KOPT-K1 (cell line): ENCODE measurements at regions not wholly inside any gene's neighbourhood (a gene's known extent, or its start where the extent isn't known, plus 50 kb on each side); places are given as distances from the start of the nearest gene placed in this dataset.

ENCODE experiments used
- H3K27ac ChIP-seq: fragments of 200-600 bp; sonication (generic); 2 replicates; pipeline ENCODE4 v1.5.1; 2016; ENCODE audit warnings: antibody characterized with exemption, mild to moderate bottlenecking, low read depth, low read length; ENCODE audit not compliant: poor library complexity, severe bottlenecking
- H3K36me3 ChIP-seq: fragments of 200-600 bp; sonication (generic); 2 replicates; pipeline ENCODE4 v1.5.1; 2017; ENCODE audit warnings: antibody characterized with exemption, mild to moderate bottlenecking, low read length, moderate library complexity; ENCODE audit not compliant: insufficient read depth
- H3K9me3 ChIP-seq: fragments of 200-600 bp; sonication (generic); 2 replicates; pipeline ENCODE4 v1.5.1; 2017; ENCODE audit warnings: antibody characterized with exemption, low read length, mild to moderate bottlenecking; ENCODE audit not compliant: insufficient read depth, poor library complexity, severe bottlenecking

DNA sequence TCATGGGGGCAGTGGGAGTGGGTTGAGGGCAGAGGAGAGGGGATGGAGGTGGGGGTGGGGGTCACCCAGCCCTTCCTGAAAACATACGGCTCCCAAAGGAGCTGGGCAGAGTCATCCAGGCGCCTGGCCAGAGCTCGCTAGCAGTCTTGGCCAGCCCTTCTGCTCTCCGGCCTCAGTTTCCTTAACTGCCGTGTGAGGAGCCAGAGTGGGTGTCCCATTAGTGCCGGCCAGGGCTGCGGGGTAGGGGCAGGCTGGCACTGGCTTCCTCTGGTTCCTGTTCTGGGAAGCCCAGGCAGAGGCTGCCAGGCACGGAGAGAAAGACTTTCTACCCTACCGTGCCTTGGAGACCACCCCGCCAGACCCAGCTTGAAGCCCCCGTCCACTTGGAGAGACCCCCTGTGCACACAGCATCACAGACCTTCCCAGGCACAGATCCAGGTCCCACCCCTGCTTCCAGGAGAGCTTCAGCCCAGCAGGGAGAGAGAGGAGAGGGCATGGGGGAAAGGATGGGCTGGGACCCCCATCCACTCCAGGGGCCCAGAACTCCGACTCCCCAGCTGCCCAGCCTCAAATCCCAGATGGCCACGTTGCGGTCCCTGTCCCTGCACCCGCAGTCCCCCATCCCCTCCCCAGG is 93.3 kb downstream of the RFLNA start:
- no peak overlapping the region for H3K27ac ChIP-seq
- peaks cover 62% of the 10 kb centered on the region; the same call in 1 of the 2 replicates for H3K36me3 ChIP-seq
- H3K9me3 ChIP-seq: no peaks in the 10 kb centered on the region

- H3K27ac ChIP-seq: no peak overlapping the region
These were observed 92.6 kb downstream of the RFLNA start for GRCh38 chr12:124387528-124387911.

DNA sequence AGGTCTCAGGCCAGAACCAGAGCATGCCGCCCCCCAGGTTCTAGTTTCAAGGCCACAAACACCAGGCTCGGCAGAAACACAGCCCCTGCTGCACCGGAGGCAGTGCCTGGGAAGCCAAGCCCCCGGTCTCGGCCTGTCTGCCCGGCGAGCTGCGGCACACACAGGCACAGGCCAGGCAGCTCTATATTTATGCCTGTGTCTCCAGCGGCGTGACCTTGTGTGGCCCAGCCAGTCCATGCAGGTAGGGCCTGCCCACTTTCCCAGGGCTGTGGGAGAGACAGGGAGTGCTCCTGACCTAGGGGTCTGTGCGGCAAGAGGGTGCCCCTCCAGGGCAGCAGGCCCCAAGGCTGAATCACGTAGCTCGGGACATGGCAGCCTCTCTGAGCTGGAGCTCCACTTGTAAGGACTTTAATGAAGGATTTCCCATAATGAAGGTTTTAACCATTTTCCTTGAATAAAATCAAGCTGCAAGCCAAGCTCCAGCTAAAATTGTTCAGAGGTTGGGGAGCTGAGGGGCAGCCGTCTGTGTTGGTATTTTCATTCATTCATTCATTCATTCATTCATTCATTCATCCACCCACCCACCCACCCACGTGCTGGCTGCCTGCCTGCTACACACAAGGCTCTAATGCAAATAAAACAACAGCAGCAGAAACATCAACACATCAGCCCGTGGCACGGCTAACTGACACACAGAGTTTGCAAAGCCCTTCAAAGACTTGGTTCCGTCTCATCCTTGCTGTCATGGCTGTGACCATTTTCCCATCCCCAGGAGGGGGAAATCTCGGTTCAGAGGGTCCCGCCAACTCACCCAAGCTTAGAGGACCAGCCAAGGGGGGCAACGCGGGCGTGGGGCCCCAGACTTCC is 92.0 kb downstream of the RFLNA start:
- no peak overlapping the region for H3K27ac ChIP-seq
- no peaks in the 10 kb centered on the region for H3K9me3 ChIP-seq
- H3K36me3 ChIP-seq: peaks cover 62% of the 10 kb centered on the region

More at GRCh38 chr12:124387528-124387911, 92.6 kb downstream of the RFLNA start:
- Histone ChIP-seq H3K9me3 (no peaks in the 10 kb centered on the region), H3K36me3 (peaks cover 62% of the 10 kb centered on the region)

DNA sequence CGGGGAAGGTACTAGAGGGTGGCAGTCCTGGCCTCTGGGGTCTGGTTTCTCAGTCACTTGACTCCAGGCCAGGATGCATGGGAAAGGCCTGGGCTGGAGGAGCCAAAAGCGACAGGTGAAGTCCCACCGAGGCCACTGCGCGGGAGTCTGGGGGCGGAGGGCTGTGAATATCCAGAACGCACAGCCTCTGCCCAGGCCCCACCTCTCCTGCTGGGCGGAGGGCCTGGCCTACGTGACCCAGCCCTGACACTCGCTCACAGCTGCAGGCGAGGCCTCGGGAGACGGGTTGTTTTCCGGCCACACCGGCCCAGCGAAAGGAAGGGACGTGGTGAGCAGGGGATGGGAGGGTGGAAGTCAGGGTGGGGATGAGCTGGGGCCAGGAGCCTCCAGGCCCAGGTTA is 91.2 kb downstream of the RFLNA start:
- Histone ChIP-seq H3K36me3 (peaks cover 62% of the 10 kb centered on the region), H3K27ac (no peak overlapping the region), H3K9me3 (no peaks in the 10 kb centered on the region)

DNA sequence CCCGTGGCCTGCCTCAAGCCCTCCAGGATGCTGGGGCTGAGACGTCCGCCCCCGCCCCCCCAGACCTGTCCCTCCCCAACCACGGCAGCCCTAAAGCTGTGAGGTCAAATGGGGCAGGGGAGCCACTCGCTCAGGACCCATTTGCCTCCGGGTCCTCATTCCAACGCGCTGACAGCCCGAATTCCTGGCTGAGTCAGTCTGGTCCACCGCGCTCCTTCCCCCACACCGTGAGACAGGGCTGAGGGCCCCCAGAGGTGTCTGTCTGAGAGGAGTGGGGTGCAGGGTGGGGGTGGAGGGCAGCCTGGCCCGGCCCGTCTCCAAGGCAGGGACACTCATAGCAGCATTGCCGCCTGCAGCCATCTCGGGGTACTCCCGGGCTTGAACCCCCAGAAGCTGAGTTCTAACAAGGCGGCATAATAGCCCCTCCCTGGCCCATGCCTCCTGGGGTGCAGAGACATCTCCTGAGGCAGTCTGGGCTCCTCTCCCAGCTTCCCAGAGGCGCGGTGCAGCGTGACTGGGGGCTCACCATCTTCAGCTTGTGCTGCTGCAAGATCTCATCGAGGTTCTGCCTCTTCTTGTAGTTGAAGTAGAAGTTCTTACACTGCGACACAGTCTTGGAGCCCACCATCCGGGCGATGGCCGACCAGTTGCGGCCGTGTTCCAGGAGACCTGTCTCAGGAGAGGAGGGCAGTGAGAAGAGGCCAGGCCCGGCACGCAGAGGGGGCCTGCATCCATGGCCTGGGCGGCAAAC is 90.5 kb downstream of the RFLNA start:
- Histone ChIP-seq H3K27ac (no peak overlapping the region), H3K9me3 (no peaks in the 10 kb centered on the region), H3K36me3 (peaks cover 68% of the 10 kb centered on the region)

- Histone ChIP-seq H3K36me3 (peaks cover 72% of the 10 kb centered on the region), H3K27ac (no peak overlapping the region), H3K9me3 (no peaks in the 10 kb centered on the region)
These were observed 89.5 kb downstream of the RFLNA start for GRCh38 chr12:124384299-124384894.

DNA sequence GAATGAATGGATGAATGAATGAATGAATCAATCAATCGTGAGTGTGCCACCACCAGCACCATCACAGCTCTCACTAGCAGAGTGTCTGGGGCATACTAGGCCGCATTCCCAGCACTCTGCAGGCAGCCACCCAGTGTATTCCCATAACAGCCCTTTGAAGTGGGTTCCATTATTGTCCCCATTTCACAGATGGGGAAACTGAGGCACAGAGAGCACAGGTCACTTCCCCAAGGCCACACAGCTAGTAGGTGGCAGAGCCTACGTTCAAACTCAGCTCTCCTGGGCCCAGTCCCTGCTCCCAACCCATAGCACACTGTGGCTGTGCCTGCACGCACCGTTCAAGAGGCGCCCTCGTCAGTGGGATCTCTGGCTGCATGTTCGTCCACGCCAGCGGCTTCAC is 88.1 kb downstream of the RFLNA start:
- Histone ChIP-seq H3K27ac (no peak overlapping the region), H3K36me3 (peaks cover 81% of the 10 kb centered on the region)

GRCh38 chr12:124381456-124382296 is 86.8 kb downstream of the RFLNA start:
- H3K36me3 ChIP-seq: peaks cover 95% of the 10 kb centered on the region
- no peaks in the 10 kb centered on the region for H3K9me3 ChIP-seq
- no peak overlapping the region for H3K27ac ChIP-seq

More for the DNA sequence above, 88.1 kb downstream of the RFLNA start:
- H3K9me3 ChIP-seq: no peaks in the 10 kb centered on the region

DNA sequence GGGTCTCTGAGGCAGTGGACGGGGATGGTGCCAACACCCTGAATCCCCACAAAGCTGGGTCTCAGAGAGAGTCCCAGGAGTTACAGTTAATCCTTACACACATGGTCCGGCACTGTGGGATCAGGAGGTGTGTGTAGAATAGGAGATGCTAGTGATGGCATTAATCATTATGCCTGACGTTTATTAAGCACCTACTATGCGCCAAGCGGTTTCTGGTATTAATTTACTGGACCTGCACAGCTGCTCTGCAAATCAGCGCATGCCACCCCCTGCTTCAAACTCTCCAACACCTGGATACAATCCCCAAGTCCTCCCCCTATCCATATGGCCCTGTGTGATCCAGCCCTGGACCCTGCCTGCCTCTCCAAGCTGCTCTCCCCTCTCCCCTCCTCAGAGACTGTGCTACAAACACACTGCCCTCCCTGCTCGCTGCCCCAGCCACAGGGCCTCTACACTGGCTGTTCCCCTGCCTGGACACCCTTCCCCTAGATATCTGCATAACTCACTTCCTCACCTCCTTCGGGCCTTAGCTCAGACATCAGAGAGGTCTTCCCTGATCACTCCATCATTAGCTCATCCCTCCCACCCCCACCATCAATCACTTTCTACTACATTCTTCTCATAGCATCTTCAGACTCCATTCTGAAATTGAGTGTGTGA is 86.0 kb downstream of the RFLNA start:
- H3K36me3 ChIP-seq: peaks cover 96% of the 10 kb centered on the region
- no peaks in the 10 kb centered on the region for H3K9me3 ChIP-seq
- H3K27ac ChIP-seq: no peak overlapping the region

DNA sequence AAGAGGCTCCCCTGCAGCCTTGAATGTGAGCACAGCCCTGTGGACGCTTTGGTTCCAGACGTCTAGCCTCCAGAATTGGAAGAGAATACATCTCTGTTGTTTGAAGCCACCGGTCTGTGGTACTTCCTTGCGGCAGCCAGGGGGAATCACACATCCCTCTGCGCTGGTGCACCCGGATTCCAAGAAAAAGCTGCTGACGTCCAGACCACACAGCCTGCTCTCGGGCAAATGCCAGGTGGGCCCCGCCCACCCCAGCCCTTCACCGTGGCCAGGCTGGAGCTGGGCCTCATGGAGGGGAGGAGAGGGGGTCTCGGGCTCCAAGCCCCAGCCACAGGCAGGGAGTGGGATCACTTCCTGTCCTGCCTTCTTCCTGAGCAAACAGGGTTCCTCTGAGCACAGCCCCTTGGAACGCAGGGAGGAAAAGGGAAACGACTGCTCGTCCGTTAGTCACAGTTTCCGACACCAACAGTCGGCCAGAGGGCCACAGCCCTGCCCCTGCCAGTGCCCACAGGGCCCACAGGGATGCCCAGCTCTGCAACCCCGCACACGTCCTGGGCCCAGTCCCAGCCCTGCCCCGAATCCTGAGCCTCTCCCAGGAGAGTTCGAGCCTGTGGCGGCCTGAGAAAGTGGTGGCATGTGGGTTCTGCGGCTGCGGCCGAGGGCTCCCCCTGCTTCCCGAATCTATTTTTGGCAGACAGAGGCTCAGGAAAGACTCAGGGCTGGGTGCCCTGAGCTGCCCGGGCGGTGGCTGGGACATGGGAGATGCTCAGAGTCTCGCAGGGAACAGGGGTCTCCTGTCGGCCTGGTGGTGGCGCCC is 85.3 kb downstream of the RFLNA start:
- Histone ChIP-seq H3K36me3 (peaks cover 95% of the 10 kb centered on the region), H3K27ac (no peak overlapping the region)

GRCh38 chr12:124379379-124379937 is 84.6 kb downstream of the RFLNA start:
- H3K27ac ChIP-seq: no peak overlapping the region
- no peaks in the 10 kb centered on the region for H3K9me3 ChIP-seq
- peaks cover 96% of the 10 kb centered on the region for H3K36me3 ChIP-seq

More for the DNA sequence above, 85.3 kb downstream of the RFLNA start:
- H3K9me3 ChIP-seq: no peaks in the 10 kb centered on the region

DNA sequence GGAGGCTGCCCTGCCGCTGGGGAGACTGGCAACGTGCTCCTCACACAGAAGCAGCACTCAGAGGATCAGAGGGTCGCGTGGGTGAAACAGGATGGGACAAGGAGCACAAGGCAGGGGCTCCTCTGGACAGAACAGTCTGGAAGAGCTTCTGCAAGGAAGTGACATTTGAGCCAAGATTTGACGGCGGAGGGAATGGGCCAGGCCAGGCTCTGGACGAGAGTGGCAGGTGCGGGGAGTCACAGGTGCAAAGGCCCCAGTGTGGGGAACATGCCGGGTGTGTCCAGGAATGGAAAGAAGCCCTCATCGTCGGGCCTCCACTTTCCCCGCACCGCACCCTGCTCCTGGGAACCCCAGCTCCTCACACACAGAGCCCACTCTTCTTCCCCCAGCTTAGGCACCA is 84.0 kb downstream of the RFLNA start:
- H3K36me3 ChIP-seq: peaks cover 96% of the 10 kb centered on the region
- H3K9me3 ChIP-seq: no peaks in the 10 kb centered on the region
- no peak overlapping the region for H3K27ac ChIP-seq

GRCh38 chr12:124377981-124378509 is 83.2 kb downstream of the RFLNA start:
- no peak overlapping the region for H3K27ac ChIP-seq

More at GRCh38 chr12:124377981-124378509, 83.2 kb downstream of the RFLNA start:
- Histone ChIP-seq H3K9me3 (no peaks in the 10 kb centered on the region), H3K36me3 (peaks cover 92% of the 10 kb centered on the region)
